Embryonic facial prominence (tissue), 1 donor: ENCODE measurements at regions not wholly inside any gene's neighbourhood (a gene's known extent, or its start where the extent isn't known, plus 50 kb on each side); places are given as distances from the start of the nearest gene placed in this dataset.

Experiments used
- DNase-seq: peaks from one replicate; pipeline ENCODE4 v3.0.0-alpha.2; 2016; ENCODE audit errors: extremely low spot score

GRCh38 chr20:11569163-11569562 lies 348.5 kb upstream of the BTBD3 start:
- no peak for DNase-seq

GRCh38 chr20:11573507-11573906 lies 344.2 kb upstream of the BTBD3 start:
- no peak for DNase-seq

- DNase-seq, result no peak
These were observed 336.4 kb upstream of the BTBD3 start for GRCh38 chr20:11581271-11581670.

GRCh38 chr20:11582060-11582459 lies 335.6 kb upstream of the BTBD3 start:
- DNase-seq, result no peak

GRCh38 chr20:11585752-11586352 lies 331.8 kb upstream of the BTBD3 start:
- DNase-seq, result peak; percentile 24

GRCh38 chr20:11588875-11589274 lies 328.8 kb upstream of the BTBD3 start:
- DNase-seq, result no peak

- no peak for DNase-seq
These were observed 325.7 kb upstream of the BTBD3 start for GRCh38 chr20:11591965-11592364.

GRCh38 chr20:11604339-11604738 lies 313.4 kb upstream of the BTBD3 start:
- no peak for DNase-seq

GRCh38 chr20:11607047-11607446 lies 310.6 kb upstream of the BTBD3 start:
- DNase-seq, result no peak

- DNase-seq, result no peak
These were observed 309.0 kb upstream of the BTBD3 start for GRCh38 chr20:11608736-11609135.

- DNase-seq, result no peak
These were observed 293.0 kb upstream of the BTBD3 start for GRCh38 chr20:11624704-11625103.

- DNase-seq, result no peak
These were observed 291.1 kb upstream of the BTBD3 start for GRCh38 chr20:11626551-11626950.

- no peak for DNase-seq
These were observed 274.8 kb upstream of the BTBD3 start for GRCh38 chr20:11642866-11643265.

- no peak for DNase-seq
These were observed 271.3 kb upstream of the BTBD3 start for GRCh38 chr20:11646359-11646758.

GRCh38 chr20:11650566-11650965 lies 267.1 kb upstream of the BTBD3 start:
- no peak for DNase-seq

- no peak for DNase-seq
These were observed 266.6 kb upstream of the BTBD3 start for GRCh38 chr20:11651138-11651537.

- no peak for DNase-seq
These were observed 266.0 kb upstream of the BTBD3 start for GRCh38 chr20:11651647-11652046.

GRCh38 chr20:11652128-11652527 lies 265.6 kb upstream of the BTBD3 start:
- no peak for DNase-seq

- no peak for DNase-seq
These were observed 262.9 kb upstream of the BTBD3 start for GRCh38 chr20:11654766-11655165.

- no peak for DNase-seq
These were observed 257.0 kb upstream of the BTBD3 start for GRCh38 chr20:11660673-11661072.

- DNase-seq, result no peak
These were observed 246.6 kb upstream of the BTBD3 start for GRCh38 chr20:11671015-11671511.

- no peak for DNase-seq
These were observed 244.7 kb upstream of the BTBD3 start for GRCh38 chr20:11672959-11673358.

GRCh38 chr20:11675920-11676629 lies 241.6 kb upstream of the BTBD3 start:
- DNase-seq, result no peak
